GM18867 (cell line): ENCODE measurements at regions not wholly inside any gene's neighbourhood (a gene's known extent, or its start where the extent isn't known, plus 50 kb on each side); places are given as distances from the start of the nearest gene placed in this dataset.

Experiments used
- ATAC-seq: cut with Tn5 transposase; IDR thresholded peaks from one replicate; pipeline ENCODE4 v1.9.1; 2021; ENCODE audit warnings: mild to moderate bottlenecking, moderate library complexity; ENCODE audit not compliant: unreplicated experiment

- ATAC-seq = no peak
These were observed 156.6 kb upstream of the MTNR1B start for GRCh38 chr11:92812841-92813240.

GRCh38 chr11:92819830-92820229 lies 149.6 kb upstream of the MTNR1B start:
- ATAC-seq = no peak

GRCh38 chr11:92820860-92821259 lies 148.6 kb upstream of the MTNR1B start:
- no peak for ATAC-seq

GRCh38 chr11:92822410-92822809 lies 147.0 kb upstream of the MTNR1B start:
- ATAC-seq = no peak

- ATAC-seq = no peak
These were observed 143.3 kb upstream of the MTNR1B start for GRCh38 chr11:92826136-92826535.

GRCh38 chr11:92826603-92827002 lies 142.8 kb upstream of the MTNR1B start:
- no peak for ATAC-seq

- ATAC-seq = no peak
These were observed 142.3 kb upstream of the MTNR1B start for GRCh38 chr11:92827132-92827531.

GRCh38 chr11:92828556-92828955 lies 140.9 kb upstream of the MTNR1B start:
- ATAC-seq = no peak

- no peak for ATAC-seq
These were observed 140.3 kb upstream of the MTNR1B start for GRCh38 chr11:92829121-92829520.

GRCh38 chr11:92829671-92830070 lies 139.8 kb upstream of the MTNR1B start:
- ATAC-seq = no peak

GRCh38 chr11:92830377-92831155 lies 138.9 kb upstream of the MTNR1B start:
- ATAC-seq = peak; percentile 94

- no peak for ATAC-seq
These were observed 135.0 kb upstream of the MTNR1B start for GRCh38 chr11:92834296-92835020.

GRCh38 chr11:92837595-92837994 lies 131.9 kb upstream of the MTNR1B start:
- no peak for ATAC-seq

GRCh38 chr11:92838759-92839310 lies 130.6 kb upstream of the MTNR1B start:
- ATAC-seq = no peak

- no peak for ATAC-seq
These were observed 130.0 kb upstream of the MTNR1B start for GRCh38 chr11:92839450-92839849.

GRCh38 chr11:92841719-92842118 lies 127.7 kb upstream of the MTNR1B start:
- ATAC-seq = no peak

GRCh38 chr11:92843455-92843854 lies 126.0 kb upstream of the MTNR1B start:
- ATAC-seq = no peak

GRCh38 chr11:92844197-92844596 lies 125.3 kb upstream of the MTNR1B start:
- ATAC-seq = no peak

- no peak for ATAC-seq
These were observed 124.1 kb upstream of the MTNR1B start for GRCh38 chr11:92845390-92845789.

GRCh38 chr11:92845805-92846204 lies 123.6 kb upstream of the MTNR1B start:
- ATAC-seq = no peak

- no peak for ATAC-seq
These were observed 122.8 kb upstream of the MTNR1B start for GRCh38 chr11:92846491-92847125.

- no peak for ATAC-seq
These were observed 120.9 kb upstream of the MTNR1B start for GRCh38 chr11:92848578-92848977.
